B cell (primary cell): ENCODE measurements at regions not wholly inside any gene's neighbourhood (a gene's known extent, or its start where the extent isn't known, plus 50 kb on each side); places are given as distances from the start of the nearest gene placed in this dataset.

ENCODE experiments used
- ATAC-seq: fragments of 200-7000 bp; cut with Tn5 transposase; one replicate; pipeline ENCODE4 v1.10.0; 2021; ENCODE audit warnings: low read depth, mild to moderate bottlenecking, moderate number of reproducible peaks, moderate library complexity
- CTCF ChIA-PET: fragments of 350-600 bp; sonication (Branson Sonifier 250); formaldehyde crosslinking; loops from one replicate; lab custom pipeline; 2021; ENCODE audit warnings: antibody characterized with exemption, inconsistent platforms; lab: Charles Lee
- POLR2A ChIA-PET: fragments of 350-600 bp; sonication (Branson Sonifier 250); formaldehyde crosslinking; loops from one replicate; lab custom pipeline; 2021; ENCODE audit warnings: antibody characterized with exemption; lab: Charles Lee
- DNase-seq: peaks from one replicate; pipeline ENCODE4 v3.0.0; 2013
- H2AFZ ChIP-seq: 2 replicates; pipeline ENCODE4 v1.6.1; 2012; ENCODE audit warnings: mild to moderate bottlenecking, low read depth, low read length; ENCODE audit not compliant: insufficient read depth, poor library complexity, severe bottlenecking
- H3K27ac ChIP-seq, 2 donors: 1 replicate in 1 of 2; 2 replicates in 1 of 2; pipeline ENCODE4 v1.5.1; 2012 to 2013; ENCODE audit warnings: low read length in 2 of 2, mild to moderate bottlenecking in 2 of 2, moderate library complexity in 1 of 2
- H3K27me3 ChIP-seq, 4 experiments: fragments of 200-600 bp in 1 of 4; sonication (generic) in 1 of 4; replicated peaks in 1 of 4; 1 replicate in 2 of 4; 2 replicates in 2 of 4; pipeline versions ENCODE4 v1.6.1 to v1.7.0; 2013 to 2016; ENCODE audit warnings: low read length in 3 of 4, mild to moderate bottlenecking in 2 of 4, mixed read lengths in 1 of 4, moderate library complexity in 1 of 4; ENCODE audit not compliant: insufficient read depth in 4 of 4, control insufficient read depth in 3 of 4; ENCODE audit errors: control extremely low read depth in 1 of 4
- H3K36me3 ChIP-seq, 2 experiments: replicated peaks in 1 of 2; 1 replicate in 1 of 2; 2 replicates in 1 of 2; pipeline versions ENCODE4 v1.6.1 to v1.7.1; 2013; ENCODE audit warnings: low read length in 1 of 2; ENCODE audit not compliant: insufficient read depth in 2 of 2, control insufficient read depth in 1 of 2; ENCODE audit errors: control extremely low read depth in 1 of 2, extremely low read depth in 1 of 2
- H3K4me1 ChIP-seq, 2 donors: fragments of 200-600 bp in 1 of 2; sonication (generic) in 1 of 2; 1 replicate in 1 of 2; 2 replicates in 1 of 2; pipeline versions ENCODE4 v1.5.1 to v1.6.1; 2013 to 2017; ENCODE audit warnings: low read length in 2 of 2; ENCODE audit not compliant: control insufficient read depth in 2 of 2, insufficient read depth in 2 of 2
- H3K4me2 ChIP-seq: replicated peaks from 2 replicates; pipeline ENCODE3; 2012; ENCODE audit warnings: mild to moderate bottlenecking, low read depth, low read length; ENCODE audit not compliant: poor library complexity, severe bottlenecking
- H3K4me3 ChIP-seq, 5 experiments: fragments of 200-600 bp in 1 of 5; sonication (generic) in 1 of 5; 1 replicate in 3 of 5; 2 replicates in 2 of 5; pipeline versions ENCODE4 v1.5.1 to v1.7.0; 2011 to 2016; ENCODE audit warnings: low read length in 4 of 5, mild to moderate bottlenecking in 4 of 5, low read depth in 2 of 5, control low read depth in 1 of 5, moderate library complexity in 1 of 5; ENCODE audit not compliant: insufficient read depth in 1 of 5; ENCODE audit errors: control extremely low read depth in 1 of 5, extremely low read depth in 1 of 5
- H3K79me2 ChIP-seq: fragments of 200-600 bp; sonication (generic); one replicate; pipeline ENCODE4 v1.6.0; 2016; ENCODE audit warnings: low read length; ENCODE audit not compliant: control insufficient read depth, insufficient read depth
- H3K9ac ChIP-seq: fragments of 200-600 bp; sonication (generic); 2 replicates; pipeline ENCODE4 v1.6.1; 2017; ENCODE audit warnings: mild to moderate bottlenecking, low read length, moderate library complexity
- H3K9me3 ChIP-seq, 3 donors: one replicate each; pipeline versions ENCODE4 v1.6.1 to v1.7.1; 2013; ENCODE audit warnings: low read length in 2 of 3; ENCODE audit not compliant: control insufficient read depth in 2 of 3, insufficient read depth in 1 of 3; ENCODE audit errors: control extremely low read depth in 1 of 3
- H4K20me1 ChIP-seq: 2 replicates; pipeline ENCODE4 v1.6.0; 2012; ENCODE audit warnings: mild to moderate bottlenecking, low read length; ENCODE audit not compliant: insufficient read depth, control insufficient read depth, poor library complexity, severe bottlenecking
- H3K27ac Mint-ChIP-seq: one replicate; pipeline ENCODE4 v1.8.0; 2021; ENCODE audit warnings: mixed read lengths
- H3K27me3 Mint-ChIP-seq: one replicate; pipeline ENCODE4 v1.8.0; 2021; ENCODE audit warnings: mixed read lengths
- H3K4me1 Mint-ChIP-seq: one replicate; pipeline ENCODE4 v1.8.0; 2021; ENCODE audit warnings: mixed read lengths
- H3K4me3 Mint-ChIP-seq: one replicate; pipeline ENCODE4 v1.8.0; 2021; ENCODE audit warnings: mixed read lengths
- H3K9me3 Mint-ChIP-seq: one replicate; pipeline ENCODE4 v1.8.0; 2022; ENCODE audit warnings: mixed read lengths; ENCODE audit not compliant: insufficient read depth
- CTCF ChIP-seq: fragments of 200-600 bp; IDR thresholded peaks from one replicate; pipeline ENCODE4 v1.8.0; 2022; ENCODE audit warnings: antibody characterized with exemption, mild to moderate bottlenecking
- EZH2 ChIP-seq: IDR thresholded peaks from 2 replicates; pipeline ENCODE4 v1.6.1; 2012; ENCODE audit warnings: borderline replicate concordance, low read depth, mild to moderate bottlenecking, moderate library complexity, low read length; ENCODE audit not compliant: insufficient read depth, poor library complexity, severe bottlenecking
- WGBS: methylation state at CpG from one replicate; pipeline ENCODE4 v1.1.5; 2013; ENCODE audit warnings: missing lambda C conversion rate; ENCODE audit not compliant: insufficient coverage; 5-methylcytosine and 5-hydroxymethylcytosine counted together
- intact Hi-C: fragments of 100-400 bp; cut with micrococcal nuclease; formaldehyde crosslinking; loops from one replicate; pipeline ENCODE4 v1.10.0; 2022

- intact Hi-C loops = no loop called here
- Histone ChIP-seq H3K36me3 (no peaks in the 10 kb centered on the region), H3K79me2 (no peaks in the 10 kb centered on the region), H2AFZ (no peak overlapping the region), H3K4me1 (no peaks in the 10 kb centered on the region), H3K4me3 (no peak overlapping the region), H3K27me3 (no peaks in the 10 kb centered on the region), H3K9ac (no peak overlapping the region), H3K9me3 (peaks cover 0 to 3% (median 0%) of the 10 kb centered on the region in 3 donors), H3K4me2 (no peak overlapping the region), H4K20me1 (no peaks in the 10 kb centered on the region), H3K27ac (no peak overlapping the region)
- 88% methylated on average over 3 of the region's 3 CpGs for WGBS
- DNase-seq (no peak), ATAC-seq (no peak)
- Mint-ChIP-seq H3K27ac (no peak overlapping the region), H3K27me3 (no peaks in the 10 kb centered on the region), H3K9me3 (peaks cover 4% of the 10 kb centered on the region), H3K4me1 (no peaks in the 10 kb centered on the region), H3K4me3 (no peak overlapping the region)
- ChIA-PET POLR2A (no interaction called here), CTCF (no interaction called here)
- TF ChIP-seq EZH2 (no peak), CTCF (no peak)
Observed at GRCh38 chr15:96564546-96564945, 234.0 kb downstream of the NR2F2 start.

GRCh38 chr15:96565266-96565665 is 234.8 kb downstream of the NR2F2 start:
- Histone ChIP-seq H3K4me2 (no peak overlapping the region), H4K20me1 (no peaks in the 10 kb centered on the region), H3K4me1 (no peaks in the 10 kb centered on the region), H2AFZ (no peak overlapping the region), H3K27me3 (no peaks in the 10 kb centered on the region), H3K27ac (no peak overlapping the region), H3K79me2 (no peaks in the 10 kb centered on the region), H3K4me3 (no peak overlapping the region), H3K9ac (no peak overlapping the region), H3K36me3 (no peaks in the 10 kb centered on the region), H3K9me3 (peaks cover 0 to 3% (median 0%) of the 10 kb centered on the region in 3 donors)
- Mint-ChIP-seq H3K4me3 (no peak overlapping the region), H3K27me3 (no peaks in the 10 kb centered on the region), H3K9me3 (peaks cover 4% of the 10 kb centered on the region), H3K4me1 (no peaks in the 10 kb centered on the region), H3K27ac (no peak overlapping the region)
- DNase-seq = no peak
- ChIA-PET POLR2A (no interaction called here), CTCF (no interaction called here)
- no peak for ATAC-seq
- WGBS = 93% methylated on average over 1 of the region's 2 CpGs
- intact Hi-C loops = no loop called here
- TF ChIP-seq EZH2 (no peak), CTCF (no peak)
